LNCAP (cell line): ENCODE measurements at regions not wholly inside any gene's neighbourhood (a gene's known extent, or its start where the extent isn't known, plus 50 kb on each side); places are given as distances from the start of the nearest gene placed in this dataset.

Experiments used
- CTCF ChIP-seq: fragments of 450-650 bp; IDR thresholded peaks from 2 replicates; pipeline ENCODE4 v1.5.1; 2017; ENCODE audit warnings: mild to moderate bottlenecking

GRCh38 chr1:101121504-101121903 is 95.9 kb upstream of the DPH5 start:
- no peak for TF ChIP-seq CTCF

GRCh38 chr1:101120868-101121267 is 95.3 kb upstream of the DPH5 start:
- TF ChIP-seq CTCF, result no peak

GRCh38 chr1:101119289-101119688 is 93.7 kb upstream of the DPH5 start:
- TF ChIP-seq CTCF, result no peak

GRCh38 chr1:101116006-101116405 is 90.4 kb upstream of the DPH5 start:
- no peak for TF ChIP-seq CTCF

GRCh38 chr1:101115112-101115511 is 89.5 kb upstream of the DPH5 start:
- TF ChIP-seq CTCF, result no peak

GRCh38 chr1:101112051-101112780 is 86.6 kb upstream of the DPH5 start:
- no peak for TF ChIP-seq CTCF

- TF ChIP-seq CTCF, result no peak
Measured at GRCh38 chr1:101111461-101111860, 85.9 kb upstream of the DPH5 start.

GRCh38 chr1:101109791-101110190 is 84.2 kb upstream of the DPH5 start:
- no peak for TF ChIP-seq CTCF
